ENCODE measurements at regions not wholly inside any gene's neighbourhood (a gene's known extent, or its start where the extent isn't known, plus 50 kb on each side); places are given as distances from the start of the nearest gene placed in this dataset.

GRCh38 chr5:68352166-68352565 is 136.6 kb downstream of the PIK3R1 start:
- in situ Hi-C loops (cut with HindIII; ENCODE audit: low sequenced_read_pairs) = no loop called here

GRCh38 chr5:68353605-68354004 is 138.0 kb downstream of the PIK3R1 start:
- in situ Hi-C loops (cut with HindIII; ENCODE audit: low sequenced_read_pairs) = no loop called here

GRCh38 chr5:68354315-68354714 is 138.8 kb downstream of the PIK3R1 start:
- in situ Hi-C loops (cut with HindIII; ENCODE audit: low sequenced_read_pairs) = no loop called here

GRCh38 chr5:68356216-68356615 is 140.7 kb downstream of the PIK3R1 start:
- in situ Hi-C loops (cut with HindIII; ENCODE audit: low sequenced_read_pairs) = no loop called here

- in situ Hi-C loops (cut with HindIII; ENCODE audit: low sequenced_read_pairs) = no loop called here
Observed at GRCh38 chr5:68356623-68357022, 141.1 kb downstream of the PIK3R1 start.

- in situ Hi-C loops (cut with HindIII; ENCODE audit: low sequenced_read_pairs) = no loop called here
Observed at GRCh38 chr5:68359699-68360098, 144.1 kb downstream of the PIK3R1 start.

GRCh38 chr5:68362331-68362730 is 146.8 kb downstream of the PIK3R1 start:
- in situ Hi-C loops (cut with HindIII; ENCODE audit: low sequenced_read_pairs) = no loop called here

- in situ Hi-C loops (cut with HindIII; ENCODE audit: low sequenced_read_pairs) = no loop called here
Observed at GRCh38 chr5:68365889-68366288, 150.3 kb downstream of the PIK3R1 start.

- in situ Hi-C loops (cut with HindIII; ENCODE audit: low sequenced_read_pairs) = no loop called here
Observed at GRCh38 chr5:68367287-68367686, 151.7 kb downstream of the PIK3R1 start.

- in situ Hi-C loops (cut with HindIII; ENCODE audit: low sequenced_read_pairs) = no loop called here
Observed at GRCh38 chr5:68367717-68368116, 152.2 kb downstream of the PIK3R1 start.

- in situ Hi-C loops (cut with HindIII; ENCODE audit: low sequenced_read_pairs) = no loop called here
Observed at GRCh38 chr5:68368311-68369022, 152.9 kb downstream of the PIK3R1 start.

GRCh38 chr5:68369023-68369359 is 153.4 kb downstream of the PIK3R1 start:
- in situ Hi-C loops (cut with HindIII; ENCODE audit: low sequenced_read_pairs) = no loop called here

- in situ Hi-C loops (cut with HindIII; ENCODE audit: low sequenced_read_pairs) = no loop called here
Observed at GRCh38 chr5:68369457-68370125, 154.0 kb downstream of the PIK3R1 start.

- in situ Hi-C loops (cut with HindIII; ENCODE audit: low sequenced_read_pairs) = no loop called here
Observed at GRCh38 chr5:68370196-68370595, 154.6 kb downstream of the PIK3R1 start.

- in situ Hi-C loops (cut with HindIII; ENCODE audit: low sequenced_read_pairs) = no loop called here
Observed at GRCh38 chr5:68371607-68372006, 156.1 kb downstream of the PIK3R1 start.

GRCh38 chr5:68372161-68372560 is 156.6 kb downstream of the PIK3R1 start:
- in situ Hi-C loops (cut with HindIII; ENCODE audit: low sequenced_read_pairs) = no loop called here

GRCh38 chr5:68373050-68373449 is 157.5 kb downstream of the PIK3R1 start:
- in situ Hi-C loops (cut with HindIII; ENCODE audit: low sequenced_read_pairs) = no loop called here

GRCh38 chr5:68374796-68375518 is 159.4 kb downstream of the PIK3R1 start:
- in situ Hi-C loops (cut with HindIII; ENCODE audit: low sequenced_read_pairs) = no loop called here

- in situ Hi-C loops (cut with HindIII; ENCODE audit: low sequenced_read_pairs) = no loop called here
Observed at GRCh38 chr5:68375540-68375939, 160.0 kb downstream of the PIK3R1 start.

- in situ Hi-C loops (cut with HindIII; ENCODE audit: low sequenced_read_pairs) = no loop called here
Observed at GRCh38 chr5:68376935-68377334, 161.4 kb downstream of the PIK3R1 start.

GRCh38 chr5:68377733-68378132 is 162.2 kb downstream of the PIK3R1 start:
- in situ Hi-C loops (cut with HindIII; ENCODE audit: low sequenced_read_pairs) = no loop called here

- in situ Hi-C loops (cut with HindIII; ENCODE audit: low sequenced_read_pairs) = no loop called here
Observed at GRCh38 chr5:68378204-68378820, 162.8 kb downstream of the PIK3R1 start.
